ENCODE measurements at regions not wholly inside any gene's neighbourhood (a gene's known extent, or its start where the extent isn't known, plus 50 kb on each side); places are given as distances from the start of the nearest gene placed in this dataset.

- no peak for TF ChIP-seq JUNB (IDR thresholded peaks at IDR 0.05; ENCODE audit: unreplicated experiment)
Observed at GRCh38 chr2:31651736-31652135, 71.0 kb upstream of the SRD5A2 start (continued).

GRCh38 chr2:31651267-31651666, 70.5 kb upstream of the SRD5A2 start:
- H3F3A ChIP-seq (replicated peaks; ENCODE audit: low read depth) = no peaks in the 10 kb centered on the region
- H3K36me3 Mint-ChIP-seq (ENCODE audit: low read depth) = no peaks in the 10 kb centered on the region
- no peaks in the 10 kb centered on the region for H3K36me3 ChIP-seq (ENCODE audit: insufficient read depth)
- H3K4me2 ChIP-seq = no peak overlapping the region
- no peak overlapping the region for H2AFZ ChIP-seq
- no peak overlapping the region for H3K27ac Mint-ChIP-seq
- H3K27me3 ChIP-seq (ENCODE audit: insufficient read depth) = no peaks in the 10 kb centered on the region
- no peak overlapping the region for H3K4me3 Mint-ChIP-seq
- H4K20me1 ChIP-seq (replicated peaks; ENCODE audit: insufficient read depth) = no peaks in the 10 kb centered on the region
- no peaks in the 10 kb centered on the region for H3K27me3 Mint-ChIP-seq (ENCODE audit: insufficient read depth, low read depth, poor library complexity)
- no peak for TF ChIP-seq ZNF114 (CRISPR knock-in tag; IDR thresholded peaks at IDR 0.05)
- TF ChIP-seq ETS1 (IDR thresholded peaks at IDR 0.05) = no peak
- no peak for TF ChIP-seq STAT1 (IDR thresholded peaks at IDR 0.05; ENCODE audit: unreplicated experiment)
- TF ChIP-seq CTCF (conservative IDR thresholded peaks at IDR 0.05; ENCODE audit: low read depth in 2 of 2) = no peak
- no peak for TF ChIP-seq NANOG (IDR thresholded peaks at IDR 0.05; ENCODE audit: borderline replicate concordance)
- TF ChIP-seq JUNB (IDR thresholded peaks at IDR 0.05; ENCODE audit: unreplicated experiment) = no peak
- TF ChIP-seq REST (IDR thresholded peaks at IDR 0.05; ENCODE audit: unreplicated experiment) = no peak
- TF ChIP-seq EZH2 (IDR thresholded peaks at IDR 0.05; ENCODE audit: low read depth, unreplicated experiment) = no peak
- H3K9me2 ChIP-seq (ENCODE audit: insufficient read depth) = no peaks in the 10 kb centered on the region
- DNase-seq (ENCODE audit: low spot score) (no peak), ATAC-seq (no peak)
- H3K4me1 Mint-ChIP-seq = peaks cover 8% of the 10 kb centered on the region; the same call in 1 of the 3 replicates
- H3K4me1 ChIP-seq (ENCODE audit: insufficient read depth) = no peaks in the 10 kb centered on the region
- no peaks in the 10 kb centered on the region for H3K79me2 ChIP-seq (replicated peaks; ENCODE audit: insufficient read depth)
- H3K9me3 Mint-ChIP-seq = no peaks in the 10 kb centered on the region; the same call in 1 of the 3 replicates
- H3K27ac ChIP-seq (ENCODE audit: low read depth) = no peak overlapping the region
- no peak overlapping the region for H3K4me3 ChIP-seq
